Tongue (tissue), 1 donor: ENCODE measurements at regions not wholly inside any gene's neighbourhood (a gene's known extent, or its start where the extent isn't known, plus 50 kb on each side); places are given as distances from the start of the nearest gene placed in this dataset.
A peak's percentile ranks its signal among the peaks of the same experiment; 100 is the strongest.

Source experiments
- DNase-seq: peaks from one replicate; pipeline ENCODE4 v3.0.0-alpha.2; 2015

- no peak for DNase-seq
Observed at GRCh38 chr10:131490991-131491594, 179.6 kb upstream of the TCERG1L start.

- DNase-seq = no peak
Observed at GRCh38 chr10:131492211-131492857, 180.8 kb upstream of the TCERG1L start.

- no peak for DNase-seq
Observed at GRCh38 chr10:131493432-131493831, 181.9 kb upstream of the TCERG1L start.

DNA sequence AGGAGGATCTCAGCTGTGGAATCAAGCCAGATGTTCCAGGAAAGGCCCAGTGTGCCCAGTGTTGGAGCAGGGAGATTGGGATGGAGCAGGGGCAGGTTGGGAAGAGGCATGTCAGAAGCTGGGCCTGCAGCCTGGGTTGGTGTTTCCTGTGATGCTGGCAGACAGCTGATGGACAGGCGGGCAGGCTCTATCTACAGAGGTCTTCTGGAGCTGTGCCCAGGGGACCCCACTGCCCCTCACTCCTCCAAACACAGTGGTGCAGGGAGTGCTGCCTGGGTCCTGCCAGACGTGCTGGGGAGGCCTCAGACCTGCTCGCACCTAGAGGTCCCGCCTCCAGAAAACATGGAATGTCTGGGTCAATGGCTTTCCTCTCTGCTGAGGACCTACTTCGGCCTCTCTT is 182.9 kb upstream of the TCERG1L start:
- no peak for DNase-seq

DNA sequence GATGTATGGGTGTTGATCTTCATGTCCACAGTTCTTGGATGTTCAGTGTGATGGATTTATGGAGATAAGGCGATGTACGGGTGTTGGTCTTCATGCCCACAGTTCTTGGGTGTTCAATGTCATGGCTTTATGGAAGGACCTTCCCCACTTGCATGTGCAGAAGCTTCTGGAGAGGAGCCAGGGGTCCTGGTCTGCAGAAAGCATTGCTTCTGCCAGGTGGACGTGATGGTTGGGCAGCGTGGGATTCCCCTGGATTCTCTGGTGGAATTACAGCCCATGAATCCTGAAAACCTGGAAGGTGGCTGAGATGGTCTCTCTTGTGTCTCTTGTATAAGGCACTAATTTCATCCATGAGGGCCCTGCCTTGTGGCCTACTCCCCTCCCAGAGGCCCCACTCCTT is 183.7 kb upstream of the TCERG1L start:
- DNase-seq = no peak

GRCh38 chr10:131495892-131496291 is 184.4 kb upstream of the TCERG1L start:
- no peak for DNase-seq

DNA sequence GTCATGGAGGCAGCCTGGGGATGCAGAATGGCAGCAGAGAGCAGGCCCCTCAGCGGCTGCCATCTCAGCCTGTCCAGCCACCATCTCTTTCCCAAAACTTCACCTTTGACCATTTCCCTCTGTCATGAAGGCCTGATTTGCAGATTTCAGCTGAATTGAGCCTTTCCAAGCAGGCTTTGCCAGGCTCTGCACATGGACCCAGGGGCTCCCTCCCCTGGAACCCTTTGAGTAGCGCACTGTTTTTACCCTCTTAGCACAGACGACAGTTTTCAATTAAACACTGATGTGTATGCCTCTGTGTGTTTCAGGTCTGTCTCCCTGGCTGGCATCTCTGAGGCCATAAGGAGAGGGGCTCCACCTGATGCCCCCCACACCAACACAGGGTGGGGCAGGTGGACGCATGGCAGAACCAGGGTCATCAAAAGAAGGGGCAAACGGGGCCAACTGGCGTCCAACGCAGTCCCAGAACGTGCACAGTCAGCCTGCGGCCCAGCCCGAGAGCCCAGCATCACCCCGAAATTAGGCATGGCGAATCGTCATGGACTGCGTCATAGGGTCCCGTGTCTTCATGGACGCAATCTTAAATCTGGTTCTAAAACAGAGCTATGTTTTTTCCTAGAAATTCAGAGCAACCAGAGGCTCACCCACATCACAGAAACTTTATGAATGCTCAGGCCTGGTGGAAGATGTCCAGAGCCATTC is 185.0 kb upstream of the TCERG1L start:
- no peak for DNase-seq

GRCh38 chr10:131499566-131499965 is 188.0 kb upstream of the TCERG1L start:
- DNase-seq = no peak

DNA sequence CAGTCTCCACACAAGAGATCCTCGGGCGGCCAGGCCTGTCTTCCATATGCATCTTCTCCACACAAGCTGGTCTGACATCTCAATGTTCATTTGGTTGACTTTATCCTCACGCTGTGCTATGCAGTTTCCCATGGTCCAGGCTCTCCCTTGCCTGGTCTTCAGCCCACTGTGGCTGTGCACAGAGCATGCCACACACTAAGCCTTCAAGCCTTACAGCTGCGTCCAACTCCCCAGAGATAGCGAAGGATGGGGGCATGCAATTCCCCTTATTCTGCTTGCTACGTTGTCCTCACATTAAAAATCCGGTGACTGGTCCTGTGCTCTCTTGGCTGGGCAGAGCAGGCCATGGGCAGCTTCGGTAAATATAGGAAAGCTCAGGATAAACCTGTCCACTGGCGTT is 188.7 kb upstream of the TCERG1L start:
- DNase-seq = no peak

GRCh38 chr10:131500892-131501291 is 189.4 kb upstream of the TCERG1L start:
- no peak for DNase-seq

DNA sequence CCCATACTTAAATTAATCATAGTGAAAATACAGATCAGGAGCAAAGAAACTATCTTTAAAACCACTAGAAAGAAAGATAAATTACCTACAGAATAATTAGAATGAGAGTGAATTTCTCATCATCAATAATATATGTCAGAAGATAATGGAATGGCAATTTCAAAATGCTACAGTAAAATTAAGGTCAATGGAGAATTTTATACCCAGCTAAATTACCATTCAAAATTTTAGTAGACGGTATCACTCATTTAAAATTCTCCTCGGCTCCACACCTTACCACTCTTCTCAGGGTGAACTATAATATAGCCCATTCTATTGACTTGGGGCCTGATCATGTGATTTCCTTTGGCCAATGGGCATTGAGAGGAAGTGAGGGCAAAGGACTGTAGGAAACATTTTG is 192.5 kb upstream of the TCERG1L start:
- DNase-seq = no peak

DNA sequence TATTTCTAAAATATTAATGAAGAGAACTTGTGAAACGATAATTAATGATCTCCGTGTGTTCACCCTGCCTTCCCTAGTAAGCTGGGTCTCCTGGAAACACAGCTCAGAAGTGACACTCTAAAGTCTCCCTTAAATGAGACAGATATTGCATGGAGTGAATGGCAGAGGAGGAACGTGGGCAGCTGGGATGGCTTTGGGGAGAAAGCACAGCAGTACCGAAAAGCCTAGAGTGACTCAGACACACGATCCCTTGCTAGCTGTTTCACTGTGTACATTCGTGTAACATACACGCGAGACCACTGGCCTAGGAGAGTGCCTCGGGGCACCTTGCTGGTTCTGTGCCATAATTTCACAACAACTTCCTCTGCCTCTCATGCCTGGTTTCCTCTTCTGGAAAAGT is 199.9 kb upstream of the TCERG1L start:
- DNase-seq = no peak

DNA sequence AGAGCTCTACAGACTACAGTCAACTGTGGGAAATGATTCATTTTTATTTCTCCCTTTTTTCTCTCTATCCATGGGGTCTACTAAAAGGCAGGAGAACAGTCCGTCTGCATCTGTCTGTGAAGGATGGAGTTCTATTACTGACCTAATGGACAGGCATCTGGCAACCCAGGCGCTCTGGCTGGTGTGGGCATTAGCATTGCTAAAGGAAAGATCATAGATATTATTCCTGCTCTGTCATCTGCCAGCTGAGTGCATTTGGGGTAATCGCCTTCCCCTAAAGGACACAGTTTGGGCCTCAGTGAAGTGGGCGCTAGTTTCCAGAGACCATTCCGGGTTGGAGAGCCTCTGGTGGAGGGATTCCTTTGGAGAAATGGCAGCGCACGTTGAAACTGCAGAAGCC is 201.3 kb upstream of the TCERG1L start:
- DNase-seq = no peak

GRCh38 chr10:131513445-131513844 is 201.9 kb upstream of the TCERG1L start:
- no peak for DNase-seq

DNA sequence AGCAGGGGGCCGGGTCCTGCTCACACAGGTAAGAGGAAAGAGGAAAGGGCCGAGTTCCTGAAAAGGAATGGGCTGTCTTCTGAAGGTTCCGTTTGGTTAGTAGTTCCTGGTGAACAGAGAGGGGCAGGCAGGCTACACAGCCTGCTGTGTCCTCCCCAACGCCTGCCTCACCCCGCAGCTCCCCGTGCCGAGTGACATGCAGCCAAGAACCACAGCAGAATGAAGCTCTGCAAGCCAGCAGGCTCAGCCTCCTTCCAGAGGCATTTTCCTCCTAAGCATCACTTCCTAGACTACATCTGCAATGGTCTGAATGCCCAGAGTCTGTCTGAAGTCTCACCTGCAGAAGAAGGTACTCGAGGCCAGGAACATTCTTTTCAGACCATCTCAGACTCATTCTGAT is 202.4 kb upstream of the TCERG1L start:
- DNase-seq = peak; percentile 13

GRCh38 chr10:131514454-131514853 is 202.9 kb upstream of the TCERG1L start:
- DNase-seq = no peak

- DNase-seq = no peak
Observed at GRCh38 chr10:131516285-131516684, 204.8 kb upstream of the TCERG1L start.

- DNase-seq = no peak
Observed at GRCh38 chr10:131517781-131518180, 206.3 kb upstream of the TCERG1L start.

- DNase-seq = no peak
Observed at GRCh38 chr10:131519723-131520605, 208.4 kb upstream of the TCERG1L start.

GRCh38 chr10:131531265-131532190 is 220.0 kb upstream of the TCERG1L start:
- no peak for DNase-seq

DNA sequence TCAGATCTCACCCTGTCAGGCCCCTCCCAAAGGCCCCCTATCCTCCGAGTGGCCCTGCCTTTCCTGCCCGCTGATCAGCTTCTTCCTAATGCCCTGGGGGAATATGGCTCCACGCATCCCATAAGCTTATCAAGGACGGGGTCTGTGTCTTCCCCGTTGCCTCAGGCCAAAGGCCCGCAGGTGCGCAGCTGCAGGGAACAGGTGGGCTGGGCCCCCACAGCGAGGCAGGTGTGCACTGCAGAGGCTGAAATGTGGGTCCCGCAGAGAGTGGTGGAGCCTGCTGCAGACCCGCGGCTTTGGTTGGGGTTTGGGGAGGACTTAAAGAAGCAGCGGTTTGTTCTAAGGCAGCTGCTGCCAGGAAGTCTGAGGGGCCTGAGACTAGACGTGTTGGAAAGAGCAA is 220.8 kb upstream of the TCERG1L start:
- DNase-seq = no peak
